Activated naive CD4-positive, alpha-beta T cell treated with anti-CD3 and anti-CD28 coated beads, Interleukin-2, amount 50 U/mL, for 16 hours (primary cell): ENCODE measurements at regions not wholly inside any gene's neighbourhood (a gene's known extent, or its start where the extent isn't known, plus 50 kb on each side); places are given as distances from the start of the nearest gene placed in this dataset.

Experiments
- DNase-seq: peaks from one replicate; pipeline ENCODE4 v3.0.0-alpha.2; 2020

- no peak for DNase-seq
Observed at GRCh38 chr10:118537623-118538022, 57.8 kb downstream of the PRLHR start.

GRCh38 chr10:118534136-118534535 is 61.3 kb downstream of the PRLHR start:
- DNase-seq: no peak

GRCh38 chr10:118531105-118531852 is 64.2 kb downstream of the PRLHR start:
- no peak for DNase-seq

- no peak for DNase-seq
Observed at GRCh38 chr10:118528426-118528825, 67.0 kb downstream of the PRLHR start.

- DNase-seq: no peak
Observed at GRCh38 chr10:118523775-118524174, 71.7 kb downstream of the PRLHR start.

- no peak for DNase-seq
Observed at GRCh38 chr10:118522791-118523498, 72.5 kb downstream of the PRLHR start.

GRCh38 chr10:118521415-118522117 is 73.9 kb downstream of the PRLHR start:
- no peak for DNase-seq

- DNase-seq: no peak
Observed at GRCh38 chr10:118520116-118520742, 75.2 kb downstream of the PRLHR start.

- DNase-seq: no peak
Observed at GRCh38 chr10:118518095-118518494, 77.4 kb downstream of the PRLHR start.

- no peak for DNase-seq
Observed at GRCh38 chr10:118516716-118517115, 78.7 kb downstream of the PRLHR start.

- no peak for DNase-seq
Observed at GRCh38 chr10:118513174-118513573, 82.3 kb downstream of the PRLHR start.

- DNase-seq: no peak
Observed at GRCh38 chr10:118511711-118512110, 83.7 kb downstream of the PRLHR start.

- no peak for DNase-seq
Observed at GRCh38 chr10:118508863-118509262, 86.6 kb downstream of the PRLHR start.

- DNase-seq: no peak
Observed at GRCh38 chr10:118508355-118508754, 87.1 kb downstream of the PRLHR start.

- DNase-seq: no peak
Observed at GRCh38 chr10:118506671-118507590, 88.5 kb downstream of the PRLHR start.

GRCh38 chr10:118505363-118505762 is 90.1 kb downstream of the PRLHR start:
- DNase-seq: no peak

- DNase-seq: no peak
Observed at GRCh38 chr10:118504467-118505205, 90.8 kb downstream of the PRLHR start.

- DNase-seq: no peak
Observed at GRCh38 chr10:118504044-118504443, 91.4 kb downstream of the PRLHR start.

- DNase-seq: no peak
Observed at GRCh38 chr10:118503192-118503591, 92.3 kb downstream of the PRLHR start.

- DNase-seq: no peak
Observed at GRCh38 chr10:118501637-118502440, 93.6 kb downstream of the PRLHR start.

GRCh38 chr10:118501171-118501570 is 94.3 kb downstream of the PRLHR start:
- no peak for DNase-seq
